GM19043 (cell line): ENCODE measurements at regions not wholly inside any gene's neighbourhood (a gene's known extent, or its start where the extent isn't known, plus 50 kb on each side); places are given as distances from the start of the nearest gene placed in this dataset.
"Not testable (repeated sequence)": the region's sequence is repeated elsewhere in the genome, so short reads cannot be mapped to it uniquely, and the experiment has no call there.

ENCODE experiments used
- ATAC-seq: cut with Tn5 transposase; IDR thresholded peaks from one replicate; pipeline ENCODE4 v1.9.1; 2021; ENCODE audit warnings: low read depth; ENCODE audit not compliant: unreplicated experiment

- no peak for ATAC-seq
These were observed 93.6 kb downstream of the ATXN3L start for GRCh38 chrX:13226214-13226613.

DNA sequence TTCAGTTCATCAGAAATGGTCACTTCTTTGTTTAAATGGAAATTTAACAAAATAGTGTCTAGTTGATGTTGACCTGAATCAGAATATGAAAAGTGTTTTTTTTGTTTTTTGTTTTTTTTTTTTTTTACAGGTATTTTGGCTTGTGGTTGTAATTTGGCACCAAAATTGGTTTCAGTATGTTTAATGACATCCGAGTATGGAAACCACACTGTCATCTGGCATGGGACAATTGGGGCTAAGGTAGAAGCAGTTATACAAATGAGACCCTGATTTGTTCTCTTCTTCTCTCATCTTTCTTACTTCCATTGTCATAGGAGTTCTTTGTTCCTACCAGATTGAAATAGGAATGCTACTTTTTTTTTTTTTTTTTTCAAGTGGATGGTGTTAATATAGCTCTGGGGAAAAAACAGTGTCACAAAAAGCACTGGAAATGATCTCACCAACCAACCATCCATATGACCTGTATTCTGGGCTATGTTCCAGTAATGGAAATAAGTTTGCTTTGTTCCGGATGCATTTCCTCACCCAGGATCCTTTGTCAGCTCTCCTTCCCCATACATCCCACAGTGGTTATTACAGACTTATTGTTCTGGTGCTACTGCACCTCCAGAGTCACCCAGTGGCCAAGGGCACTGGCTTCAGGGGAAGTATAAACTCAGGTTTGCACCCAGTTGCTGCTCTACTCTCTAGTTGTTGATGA lies 95.8 kb downstream of the ATXN3L start:
- no peak for ATAC-seq

- no peak for ATAC-seq
These were observed 98.9 kb downstream of the ATXN3L start for GRCh38 chrX:13220916-13221315.

GRCh38 chrX:13219991-13220764 lies 99.7 kb downstream of the ATXN3L start:
- no peak for ATAC-seq

- no peak for ATAC-seq
These were observed 101.1 kb downstream of the ATXN3L start for GRCh38 chrX:13218758-13219157.

DNA sequence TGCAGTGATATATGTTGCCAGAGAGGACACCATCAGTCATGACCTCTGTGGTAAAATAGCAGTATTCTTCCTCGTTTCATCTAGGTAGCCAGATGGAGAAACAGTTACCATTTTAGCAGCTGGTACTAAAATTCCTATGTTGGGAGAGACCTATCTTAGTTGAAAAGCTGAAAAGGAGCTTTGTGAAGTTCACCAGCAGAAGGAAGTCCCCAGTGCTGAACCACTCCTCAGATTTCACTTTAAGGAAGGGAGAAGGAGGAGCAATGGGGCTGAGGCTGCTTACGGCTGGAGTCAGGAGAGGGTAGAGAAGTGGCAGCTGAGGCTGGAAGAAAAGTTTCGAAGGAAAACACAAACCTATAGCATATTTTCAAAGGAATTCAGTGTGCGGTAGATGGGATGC lies 103.7 kb downstream of the ATXN3L start:
- ATAC-seq: no peak

GRCh38 chrX:13215729-13216128 lies 104.1 kb downstream of the ATXN3L start:
- ATAC-seq: no peak

- no peak for ATAC-seq
These were observed 107.6 kb downstream of the ATXN3L start for GRCh38 chrX:13212191-13212651.

DNA sequence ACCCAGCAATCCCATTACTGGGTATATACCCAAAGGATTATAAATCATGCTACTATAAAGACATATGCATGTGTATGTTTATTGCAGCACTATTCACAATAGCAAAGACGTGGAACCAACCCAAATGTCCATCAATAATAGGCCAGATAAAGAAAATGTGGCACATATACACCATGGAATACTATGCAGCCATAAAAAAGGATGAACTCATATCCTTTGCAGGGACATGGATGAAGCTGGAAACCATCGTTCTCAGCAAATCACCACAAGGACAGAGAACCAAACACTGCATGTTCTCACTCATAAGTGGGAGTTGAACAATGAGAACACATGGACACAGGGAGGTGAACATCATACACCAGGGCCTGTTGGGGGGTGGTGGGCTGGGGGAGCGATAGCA lies 109.7 kb downstream of the ATXN3L start:
- ATAC-seq: not testable (repeated sequence)

DNA sequence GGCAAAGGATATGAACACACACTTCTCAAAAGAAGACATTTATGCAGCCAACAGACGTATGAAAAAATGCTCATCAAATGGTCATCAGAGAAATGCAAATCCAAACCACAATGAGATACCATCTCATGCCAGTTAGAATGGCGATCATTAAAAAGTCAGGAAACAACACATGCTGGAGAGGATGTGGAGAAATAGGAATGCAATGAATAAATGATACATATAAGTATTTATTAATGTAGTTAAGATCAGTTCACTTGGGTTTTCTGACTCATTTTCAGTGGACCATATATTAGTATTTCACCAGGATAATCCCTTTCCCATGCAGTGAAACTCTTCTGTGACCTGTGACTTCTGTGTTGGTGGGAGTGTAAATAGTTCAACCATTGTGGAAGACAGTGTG lies 110.1 kb downstream of the ATXN3L start:
- ATAC-seq: not testable (repeated sequence)

DNA sequence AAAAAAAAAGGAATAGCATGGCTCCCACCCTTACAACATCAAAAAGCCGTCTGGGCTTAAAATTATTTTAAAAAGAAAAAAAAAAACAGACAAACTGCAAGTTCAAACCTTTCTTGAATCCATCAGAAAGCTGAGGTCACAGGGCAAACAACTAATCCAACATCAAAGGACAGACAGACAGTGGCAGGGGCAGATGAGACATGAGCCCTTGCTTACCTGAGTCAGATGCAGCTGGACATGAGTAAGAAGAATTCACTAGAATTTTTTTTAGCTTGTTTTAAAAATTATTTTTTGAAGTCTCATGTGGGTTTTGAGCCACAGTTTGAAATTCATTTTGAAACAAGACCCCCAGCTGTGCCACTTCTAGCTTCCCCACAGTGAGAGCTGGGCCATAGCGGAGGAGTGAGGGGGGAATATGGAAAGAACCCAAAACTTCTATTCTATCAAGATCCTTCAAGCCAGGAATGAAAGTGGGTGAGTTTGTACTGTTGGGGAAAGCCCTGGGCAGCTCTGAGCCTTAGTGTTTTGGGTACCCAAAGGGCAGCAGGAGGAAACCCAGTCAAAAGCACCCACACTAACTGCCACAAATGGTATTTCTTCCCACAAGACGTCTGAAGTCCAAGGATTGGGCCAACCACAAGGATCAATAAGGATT lies 111.4 kb downstream of the ATXN3L start:
- no peak for ATAC-seq

DNA sequence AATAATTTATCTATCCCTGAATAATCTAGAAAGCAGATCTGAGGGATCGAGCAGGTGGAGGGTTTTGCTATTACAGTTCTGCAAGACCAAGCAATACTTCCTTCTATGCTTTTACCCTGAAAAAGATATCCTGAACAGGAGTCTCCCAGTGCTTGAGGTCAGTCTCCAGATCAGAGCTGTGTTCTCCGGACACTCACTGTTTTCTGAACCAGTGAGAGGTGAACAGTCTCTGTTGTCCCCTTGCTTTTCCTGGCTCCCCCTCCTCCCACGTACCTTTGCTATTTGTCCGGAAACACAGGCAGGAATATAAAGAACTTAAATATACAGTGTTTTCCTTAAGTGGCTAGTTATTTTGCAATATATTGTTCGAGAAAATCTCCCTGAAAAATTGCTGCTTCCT lies 116.6 kb downstream of the ATXN3L start:
- no peak for ATAC-seq

- ATAC-seq: no peak
These were observed 118.1 kb downstream of the ATXN3L start for GRCh38 chrX:13201605-13202219.

GRCh38 chrX:13200398-13200797 lies 119.5 kb downstream of the ATXN3L start:
- no peak for ATAC-seq

DNA sequence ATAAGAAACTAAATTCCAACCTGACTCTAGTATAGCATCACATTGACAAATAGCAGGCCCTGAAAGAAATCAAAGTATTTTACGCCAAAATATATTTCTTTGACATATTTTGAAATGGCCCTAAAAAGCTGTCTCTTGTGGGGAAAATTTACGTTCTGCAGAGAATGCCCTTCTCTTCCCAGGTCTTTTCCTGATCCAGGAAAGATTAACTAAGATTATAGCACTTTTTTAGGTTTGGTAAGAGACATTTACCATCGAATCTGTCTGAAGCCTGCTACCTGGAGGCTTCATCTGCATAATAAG lies 121.1 kb downstream of the ATXN3L start:
- ATAC-seq: no peak

DNA sequence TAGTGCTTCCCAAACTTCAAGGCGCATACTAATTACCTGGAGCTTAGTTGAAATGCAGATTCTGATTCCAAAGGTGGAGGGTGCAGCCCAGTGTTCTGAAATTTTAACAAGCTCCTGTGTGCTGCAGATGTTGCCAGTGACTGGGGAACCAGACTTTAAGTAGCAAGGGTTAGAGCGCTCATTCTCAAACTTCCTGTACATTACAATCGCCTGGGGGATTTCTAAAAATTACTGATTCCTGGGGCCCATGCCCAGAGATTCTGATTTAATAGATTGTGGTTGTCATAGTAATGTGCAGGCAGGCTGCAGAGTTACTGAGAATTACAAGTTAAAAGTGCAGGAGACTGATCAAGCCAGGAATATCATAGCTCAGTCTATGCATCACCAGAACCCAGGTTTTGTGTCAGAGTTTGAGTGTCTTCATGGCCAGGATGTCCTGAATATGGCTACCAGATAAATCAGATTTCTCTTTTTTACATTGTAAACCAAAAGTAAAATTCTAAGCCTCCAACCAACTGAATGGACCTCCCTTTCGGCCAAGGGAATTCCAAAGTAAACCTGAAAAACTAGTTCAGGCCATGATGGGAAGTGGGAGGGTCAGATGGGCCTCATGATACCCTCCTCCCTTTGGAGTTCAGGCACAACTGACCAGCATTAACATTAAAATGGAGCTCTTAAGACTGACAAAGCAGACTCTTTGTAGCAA lies 121.6 kb downstream of the ATXN3L start:
- ATAC-seq: no peak

DNA sequence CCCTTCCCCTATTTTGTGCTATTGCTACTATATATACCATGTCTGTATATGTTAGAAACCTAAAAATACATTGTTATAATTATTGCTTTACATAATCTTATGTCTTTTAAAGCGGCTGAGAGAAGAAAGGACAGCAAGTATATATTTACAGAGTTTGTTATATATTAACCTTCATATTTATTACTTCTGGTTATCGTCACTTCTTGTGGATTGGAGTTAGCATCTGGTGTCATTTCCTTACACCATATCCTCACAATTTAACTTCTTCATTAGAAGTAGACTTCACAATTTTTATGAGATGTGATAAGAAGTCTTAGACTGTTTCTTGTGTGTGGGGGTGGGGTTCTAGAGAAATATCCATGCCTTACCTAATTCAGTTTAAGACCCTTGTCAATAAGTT lies 123.1 kb downstream of the ATXN3L start:
- no peak for ATAC-seq

DNA sequence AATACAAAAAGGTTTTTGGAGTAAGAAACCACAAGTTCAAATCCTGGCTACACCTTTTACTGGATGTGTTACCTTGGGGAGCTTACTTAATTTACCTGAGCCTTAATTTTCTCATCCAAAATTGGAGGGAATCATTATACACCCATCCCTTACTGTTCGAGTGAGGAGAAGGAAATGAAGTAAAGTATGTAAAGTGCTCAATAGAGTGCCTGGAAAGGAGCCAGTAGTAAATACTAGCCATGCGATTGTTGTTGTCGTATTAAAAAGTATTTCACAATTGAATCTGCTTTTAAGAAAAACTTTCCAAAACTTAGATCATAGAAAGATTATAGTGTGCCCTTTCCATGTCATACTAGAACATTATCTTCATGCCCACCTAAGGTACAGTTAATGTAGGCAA lies 124.5 kb downstream of the ATXN3L start:
- no peak for ATAC-seq

GRCh38 chrX:13194291-13195103 lies 125.4 kb downstream of the ATXN3L start:
- ATAC-seq: no peak

DNA sequence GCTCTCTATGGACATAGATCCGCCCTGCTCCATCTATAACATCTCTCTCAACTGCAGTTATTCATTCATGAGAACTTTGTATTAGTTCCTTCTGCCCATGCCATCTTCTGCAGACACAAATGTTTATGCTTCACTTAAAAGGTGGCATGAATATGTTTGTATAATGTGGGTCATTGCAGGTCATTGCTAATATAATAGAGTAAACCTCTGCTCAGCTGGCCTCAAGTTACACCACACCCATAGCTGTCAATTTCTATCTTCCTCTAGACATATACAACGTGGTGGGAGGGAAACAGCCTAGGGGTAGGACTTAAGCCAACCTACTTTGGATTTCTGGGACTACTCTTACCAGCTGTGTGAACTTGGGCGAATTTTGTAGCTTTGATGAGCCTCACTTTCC lies 129.8 kb downstream of the ATXN3L start:
- ATAC-seq: no peak
